HG02938 (cell line): ENCODE measurements at regions not wholly inside any gene's neighbourhood (a gene's known extent, or its start where the extent isn't known, plus 50 kb on each side); places are given as distances from the start of the nearest gene placed in this dataset.

Experiments
- ATAC-seq: cut with Tn5 transposase; IDR thresholded peaks from one replicate; pipeline ENCODE4 v1.9.1; 2021; ENCODE audit warnings: mild to moderate bottlenecking, moderate library complexity; ENCODE audit not compliant: unreplicated experiment

- ATAC-seq: no peak
Measured at GRCh38 chr1:199646761-199647160, 380.7 kb upstream of the NR5A2 start.

- no peak for ATAC-seq
Measured at GRCh38 chr1:199657449-199657848, 370.1 kb upstream of the NR5A2 start.

GRCh38 chr1:199660071-199660470 lies 367.4 kb upstream of the NR5A2 start:
- no peak for ATAC-seq

- no peak for ATAC-seq
Measured at GRCh38 chr1:199665371-199665770, 362.1 kb upstream of the NR5A2 start.

GRCh38 chr1:199667089-199667488 lies 360.4 kb upstream of the NR5A2 start:
- ATAC-seq: no peak

GRCh38 chr1:199669916-199670315 lies 357.6 kb upstream of the NR5A2 start:
- no peak for ATAC-seq

- ATAC-seq: no peak
Measured at GRCh38 chr1:199671684-199672083, 355.8 kb upstream of the NR5A2 start.

- no peak for ATAC-seq
Measured at GRCh38 chr1:199675937-199676336, 351.6 kb upstream of the NR5A2 start.

- ATAC-seq: no peak
Measured at GRCh38 chr1:199678771-199679170, 348.7 kb upstream of the NR5A2 start.

- no peak for ATAC-seq
Measured at GRCh38 chr1:199682081-199682480, 345.4 kb upstream of the NR5A2 start.

GRCh38 chr1:199684686-199685273 lies 342.7 kb upstream of the NR5A2 start:
- ATAC-seq: peak; percentile 94

- no peak for ATAC-seq
Measured at GRCh38 chr1:199685369-199685768, 342.1 kb upstream of the NR5A2 start.

- no peak for ATAC-seq
Measured at GRCh38 chr1:199687321-199687720, 340.2 kb upstream of the NR5A2 start.

- no peak for ATAC-seq
Measured at GRCh38 chr1:199688133-199688676, 339.3 kb upstream of the NR5A2 start.

- no peak for ATAC-seq
Measured at GRCh38 chr1:199688774-199689173, 338.7 kb upstream of the NR5A2 start.

GRCh38 chr1:199690496-199690895 lies 337.0 kb upstream of the NR5A2 start:
- ATAC-seq: no peak

GRCh38 chr1:199691540-199691939 lies 336.0 kb upstream of the NR5A2 start:
- ATAC-seq: no peak

GRCh38 chr1:199693724-199694123 lies 333.8 kb upstream of the NR5A2 start:
- no peak for ATAC-seq

GRCh38 chr1:199696225-199696624 lies 331.3 kb upstream of the NR5A2 start:
- no peak for ATAC-seq

- no peak for ATAC-seq
Measured at GRCh38 chr1:199698222-199698621, 329.3 kb upstream of the NR5A2 start.

- no peak for ATAC-seq
Measured at GRCh38 chr1:199700551-199700950, 327.0 kb upstream of the NR5A2 start.

GRCh38 chr1:199701726-199702125 lies 325.8 kb upstream of the NR5A2 start:
- ATAC-seq: no peak

- ATAC-seq: no peak
Measured at GRCh38 chr1:199704231-199704630, 323.3 kb upstream of the NR5A2 start.
